H1 (cell line): ENCODE measurements at regions not wholly inside any gene's neighbourhood (a gene's known extent, or its start where the extent isn't known, plus 50 kb on each side); places are given as distances from the start of the nearest gene placed in this dataset.

Experiments
- CTCF ChIA-PET: fragments of 300-600 bp; sonication (Branson Sonifier 250); formaldehyde crosslinking; loops from one replicate; lab custom pipeline; 2021; ENCODE audit not compliant: partially characterized antibody; lab: Charles Lee
- POLR2A ChIA-PET: fragments of 300-600 bp; sonication (Branson Sonifier 250); formaldehyde crosslinking; loops from one replicate; lab custom pipeline; 2021; ENCODE audit warnings: inconsistent platforms; ENCODE audit not compliant: partially characterized antibody; lab: Charles Lee
- DNase-seq, 2 experiments: peaks; one replicate each; pipeline versions ENCODE4 v3.0.0 to v3.0.0-alpha.2; 2010 to 2022; ENCODE audit warnings: low spot score in 2 of 2, low read depth in 1 of 2, mixed read lengths in 1 of 2
- FAIRE-seq: peaks from 2 replicates; lab custom pipeline; 2011; peaks lifted over from hg19 to GRCh38; lab: Jason Lieb, UNC
- H2AFZ ChIP-seq: 2 replicates; pipeline ENCODE4 v1.8.1; 2012; ENCODE audit warnings: low read length, inconsistent platforms
- H2AK5ac ChIP-seq: 2 replicates; pipeline ENCODE4 v1.6.1; 2013; ENCODE audit warnings: low read depth, low read length
- H2BK120ac ChIP-seq: replicated peaks from 2 replicates; pipeline ENCODE3; 2013; ENCODE audit warnings: low read depth, low read length, inconsistent platforms
- H2BK12ac ChIP-seq: 2 replicates; pipeline ENCODE4 v1.6.1; 2013; ENCODE audit warnings: low read depth, low read length
- H2BK15ac ChIP-seq: 2 replicates; pipeline ENCODE4 v1.6.1; 2013; ENCODE audit warnings: low read length
- H2BK20ac ChIP-seq: 2 replicates; pipeline ENCODE4 v1.6.1; 2013; ENCODE audit warnings: low read length
- H2BK5ac ChIP-seq: 2 replicates; pipeline ENCODE4 v1.6.1; 2013; ENCODE audit warnings: low read depth, low read length
- H3K14ac ChIP-seq: 2 replicates; pipeline ENCODE4 v1.6.1; 2013; ENCODE audit warnings: inconsistent platforms; ENCODE audit not compliant: insufficient read length
- H3K18ac ChIP-seq: 2 replicates; pipeline ENCODE4 v1.6.1; 2013; ENCODE audit warnings: low read length; ENCODE audit errors: extremely low read depth
- H3K23ac ChIP-seq: 2 replicates; pipeline ENCODE4 v1.6.1; 2013; ENCODE audit warnings: inconsistent platforms; ENCODE audit not compliant: insufficient read length
- H3K23me2 ChIP-seq: 2 replicates; pipeline ENCODE4 v1.6.1; 2013; ENCODE audit warnings: low read depth, low read length
- H3K27ac ChIP-seq: 2 replicates; pipeline ENCODE4 v1.6.1; 2011; ENCODE audit warnings: low read depth, low read length, inconsistent platforms
- H3K27me3 ChIP-seq, 4 experiments: replicated peaks in 1 of 4; 1 replicate in 1 of 4; 2 replicates in 3 of 4; pipeline versions ENCODE4 v1.6.1 to v1.8.1; 2011 to 2013; ENCODE audit warnings: low read length in 3 of 4, mild to moderate bottlenecking in 3 of 4, inconsistent platforms in 2 of 4, mixed read lengths in 2 of 4, moderate library complexity in 1 of 4; ENCODE audit not compliant: control insufficient read depth in 3 of 4, insufficient read depth in 3 of 4; ENCODE audit errors: extremely low read depth in 1 of 4
- H3K36me3 ChIP-seq, 4 experiments: 2 replicates each; pipeline versions ENCODE4 v1.6.1 to v1.8.1; 2011 to 2013; ENCODE audit warnings: mild to moderate bottlenecking in 4 of 4, low read length in 3 of 4, moderate library complexity in 2 of 4, control low read depth in 1 of 4, inconsistent platforms in 1 of 4; ENCODE audit not compliant: insufficient read depth in 4 of 4, control insufficient read depth in 2 of 4
- H3K4ac ChIP-seq: replicated peaks from 2 replicates; pipeline ENCODE3; 2013; ENCODE audit warnings: low read length, low read depth, mixed read lengths, inconsistent platforms; ENCODE audit not compliant: insufficient read length
- H3K4me1 ChIP-seq, 4 experiments: replicated peaks in 1 of 4; 1 replicate in 1 of 4; 2 replicates in 3 of 4; pipeline versions ENCODE4 v1.6.1 to v1.8.1; 2011 to 2013; ENCODE audit warnings: low read length in 3 of 4, inconsistent platforms in 2 of 4, mixed read lengths in 1 of 4; ENCODE audit not compliant: insufficient read depth in 4 of 4, control insufficient read depth in 3 of 4
- H3K4me2 ChIP-seq, 2 experiments: 2 replicates each; pipeline versions ENCODE4 v1.6.1 to v1.8.1; 2011 to 2013; ENCODE audit warnings: low read depth in 2 of 2, low read length in 2 of 2, control low read depth in 1 of 2, inconsistent platforms in 1 of 2, mild to moderate bottlenecking in 1 of 2; ENCODE audit not compliant: insufficient read depth in 1 of 2
- H3K4me3 ChIP-seq, 4 experiments: fragments of 200-600, 300-600 bp in 1 of 4; sonication (generic), shearing (Covaris generic), sonication (Bioruptor Twin) in 1 of 4; 2 replicates each; pipeline versions ENCODE4 v1.5.1 to v1.8.1; 2011 to 2016; ENCODE audit warnings: low read length in 4 of 4, low read depth in 3 of 4, control low read depth in 2 of 4, inconsistent platforms in 2 of 4, mild to moderate bottlenecking in 2 of 4, mixed read lengths in 1 of 4, moderate library complexity in 1 of 4; ENCODE audit not compliant: insufficient read depth in 2 of 4; ENCODE audit errors: extremely low read depth in 1 of 4
- H3K56ac ChIP-seq: replicated peaks from 2 replicates; pipeline ENCODE3; 2013; ENCODE audit warnings: low read depth, mild to moderate bottlenecking, mixed read lengths, low read length, inconsistent platforms; ENCODE audit not compliant: insufficient read length
- H3K79me1 ChIP-seq: 2 replicates; pipeline ENCODE4 v1.6.1; 2013; ENCODE audit warnings: low read depth, low read length, control low read depth
- H3K79me2 ChIP-seq, 2 experiments: 2 replicates each; pipeline versions ENCODE4 v1.6.1 to v1.8.1; 2012 to 2013; ENCODE audit warnings: low read length in 2 of 2, mild to moderate bottlenecking in 2 of 2, inconsistent platforms in 1 of 2; ENCODE audit not compliant: insufficient read depth in 2 of 2, control insufficient read depth in 1 of 2
- H3K9ac ChIP-seq, 4 experiments: replicated peaks in 1 of 4; 1 replicate in 1 of 4; 2 replicates in 3 of 4; pipeline versions ENCODE4 v1.6.1 to v1.8.1; 2011 to 2013; ENCODE audit warnings: low read depth in 3 of 4, low read length in 3 of 4, control low read depth in 2 of 4, mild to moderate bottlenecking in 2 of 4, moderate library complexity in 2 of 4, inconsistent platforms in 1 of 4; ENCODE audit errors: extremely low read depth in 1 of 4
- H3K9me3 ChIP-seq, 2 experiments: 2 replicates each; pipeline versions ENCODE4 v1.6.1 to v1.8.1; 2012 to 2013; ENCODE audit warnings: mild to moderate bottlenecking in 2 of 2, moderate library complexity in 2 of 2, control low read depth in 1 of 2, inconsistent platforms in 1 of 2, low read depth in 1 of 2, low read length in 1 of 2, mixed read lengths in 1 of 2; ENCODE audit not compliant: insufficient read depth in 2 of 2
- H4K20me1 ChIP-seq, 2 experiments: replicated peaks in 1 of 2; 2 replicates each; pipeline versions ENCODE3 to v1.8.1; 2011 to 2013; ENCODE audit warnings: inconsistent platforms in 2 of 2, low read length in 2 of 2, mild to moderate bottlenecking in 1 of 2; ENCODE audit not compliant: insufficient read depth in 2 of 2, control insufficient read depth in 1 of 2
- H4K5ac ChIP-seq: 2 replicates; pipeline ENCODE4 v1.6.1; 2013; ENCODE audit warnings: low read length, low read depth, mixed read lengths, inconsistent platforms; ENCODE audit not compliant: insufficient read length
- H4K8ac ChIP-seq: 2 replicates; pipeline ENCODE4 v1.8.0; 2013; ENCODE audit warnings: mild to moderate bottlenecking, moderate library complexity, low read length, inconsistent platforms; ENCODE audit not compliant: insufficient read depth; ENCODE audit errors: extremely low read depth
- H4K91ac ChIP-seq: replicated peaks from 2 replicates; pipeline ENCODE3; 2013; ENCODE audit warnings: low read length, mixed read lengths, inconsistent platforms; ENCODE audit not compliant: insufficient read length
- ATF2 ChIP-seq: IDR thresholded peaks from 2 replicates; pipeline ENCODE4 v1.6.1; 2012; ENCODE audit warnings: low read length, inconsistent platforms
- BACH1 ChIP-seq: IDR thresholded peaks from 2 replicates; pipeline ENCODE4 v1.6.1; 2012; ENCODE audit warnings: low read length, improper control_type of control experiment
- CBX8 ChIP-seq: fragments of 300-800, 300-1000 bp; sonication (generic); IDR thresholded peaks from 2 replicates; pipeline ENCODE4 v1.7.1; 2016; ENCODE audit warnings: low read depth, low read length, borderline replicate concordance
- CHD2 ChIP-seq: IDR thresholded peaks from 2 replicates; pipeline ENCODE4 v1.6.1; 2012; ENCODE audit warnings: low read length, improper control_type of control experiment
- CTBP2 ChIP-seq: IDR thresholded peaks from 2 replicates; pipeline ENCODE4 v1.7.0; 2011; ENCODE audit warnings: borderline replicate concordance, mild to moderate bottlenecking, moderate library complexity, mixed read lengths, low read length; ENCODE audit not compliant: insufficient read depth, insufficient read length
- E2F6 ChIP-seq: IDR thresholded peaks from 2 replicates; pipeline ENCODE4 v1.6.1; 2012; ENCODE audit warnings: inconsistent platforms
- EGR1 ChIP-seq: IDR thresholded peaks from 2 replicates; pipeline ENCODE4 v1.6.1; 2011; ENCODE audit warnings: low read depth, low read length, borderline replicate concordance
- EZH2 ChIP-seq: fragments of 200-600 bp; sonication (generic); IDR thresholded peaks from 2 replicates; pipeline ENCODE4 v1.7.1; 2012; ENCODE audit warnings: low read depth, mild to moderate bottlenecking, moderate library complexity, low read length, inconsistent platforms; ENCODE audit not compliant: severe bottlenecking
- HDAC6 ChIP-seq: IDR thresholded peaks from one replicate; pipeline ENCODE4 v1.7.1; 2012; ENCODE audit warnings: low read depth, mild to moderate bottlenecking, inconsistent platforms, low read length, moderate library complexity
- POU5F1 ChIP-seq: IDR thresholded peaks from 2 replicates; pipeline ENCODE4 v1.6.1; 2011; ENCODE audit warnings: low read depth, mild to moderate bottlenecking, low read length, moderate library complexity
- SIN3A ChIP-seq, 2 experiments: IDR thresholded peaks in 1 of 2; conservative IDR thresholded peaks in 1 of 2; 2 replicates each; pipeline ENCODE4 v1.6.1; 2011 to 2012; ENCODE audit warnings: low read length in 2 of 2, improper control_type of control experiment in 1 of 2, low read depth in 1 of 2, mild to moderate bottlenecking in 1 of 2
- SP2 ChIP-seq: IDR thresholded peaks from 2 replicates; pipeline ENCODE4 v1.6.1; 2012; ENCODE audit warnings: mild to moderate bottlenecking, low read length, inconsistent platforms
- SP4 ChIP-seq: IDR thresholded peaks from 2 replicates; pipeline ENCODE4 v1.6.1; 2012; ENCODE audit warnings: low read length, inconsistent platforms
- SUZ12 ChIP-seq: fragments of 200-600 bp; sonication (generic); IDR thresholded peaks from 2 replicates; pipeline ENCODE4 v1.6.1; 2012; ENCODE audit warnings: mild to moderate bottlenecking, inconsistent platforms, low read length, moderate library complexity, mixed read lengths

GRCh38 chr4:18803781-18804180 lies 782.2 kb upstream of the LCORL start:
- Histone ChIP-seq H3K79me1 (no peaks in the 10 kb centered on the region), H3K23ac (no peak overlapping the region), H3K4ac (no peak overlapping the region), H3K4me1 (no peaks in the 10 kb centered on the region), H2BK20ac (no peak overlapping the region), H3K9me3 (no peaks in the 10 kb centered on the region), H4K20me1 (no peaks in the 10 kb centered on the region), H2BK120ac (no peak overlapping the region), H3K56ac (no peak overlapping the region), H3K9ac (no peak overlapping the region), H3K14ac (no peak overlapping the region), H3K27ac (no peak overlapping the region), H2BK5ac (no peak overlapping the region), H4K8ac (no peak overlapping the region), H2AFZ (no peak overlapping the region), H3K23me2 (no peaks in the 10 kb centered on the region), H4K5ac (no peak overlapping the region), H3K18ac (no peak overlapping the region), H3K79me2 (no peaks in the 10 kb centered on the region), H3K36me3 (no peaks in the 10 kb centered on the region), H3K27me3 (no peaks in the 10 kb centered on the region), H2AK5ac (no peak overlapping the region), H2BK15ac (no peak overlapping the region), H4K91ac (no peak overlapping the region), H3K4me2 (no peak overlapping the region), H2BK12ac (no peak overlapping the region), H3K4me3 (no peak overlapping the region)
- ChIA-PET CTCF (no interaction called here), POLR2A (no interaction called here)
- DNase-seq (no peak), FAIRE-seq (no peak)
- no peak for TF ChIP-seq BACH1
- no peak for TF ChIP-seq SP2
- no peak for TF ChIP-seq EZH2
- TF ChIP-seq ATF2 = no peak
- TF ChIP-seq SP4 = no peak
- no peak for TF ChIP-seq CHD2
- TF ChIP-seq HDAC6 = no peak
- no peak for TF ChIP-seq POU5F1
- no peak for TF ChIP-seq SUZ12
- TF ChIP-seq CTBP2 = no peak
- TF ChIP-seq CBX8 = no peak
- no peak for TF ChIP-seq E2F6
- TF ChIP-seq SIN3A (conservative IDR thresholded peaks at IDR 0.05 in 1 of 2, IDR thresholded peaks at IDR 0.05 in 1 of 2; ENCODE audit: low read depth in 1 of 2, low read length in 2 of 2) = no peak
- no peak for TF ChIP-seq EGR1
